Ovary (tissue), 3 donors: ENCODE measurements at regions not wholly inside any gene's neighbourhood (a gene's known extent, or its start where the extent isn't known, plus 50 kb on each side); places are given as distances from the start of the nearest gene placed in this dataset.

Experiments used
- CTCF ChIP-seq, 3 donors: fragments of 450-650 bp in 2 of 3; fragments of 200-600 bp in 1 of 3; IDR thresholded peaks; one replicate each; pipeline versions ENCODE4 v1.5.1 to v1.8.0; 2016 to 2022; ENCODE audit warnings: antibody characterized with exemption in 3 of 3, mild to moderate bottlenecking in 1 of 3
- POLR2A ChIP-seq: fragments of 450-650 bp; IDR thresholded peaks from one replicate; pipeline ENCODE4 v1.6.1; 2017; ENCODE audit warnings: antibody characterized with exemption, mild to moderate bottlenecking, moderate library complexity
- donor health status: DM: no; HTN: no; CAD: no.

DNA sequence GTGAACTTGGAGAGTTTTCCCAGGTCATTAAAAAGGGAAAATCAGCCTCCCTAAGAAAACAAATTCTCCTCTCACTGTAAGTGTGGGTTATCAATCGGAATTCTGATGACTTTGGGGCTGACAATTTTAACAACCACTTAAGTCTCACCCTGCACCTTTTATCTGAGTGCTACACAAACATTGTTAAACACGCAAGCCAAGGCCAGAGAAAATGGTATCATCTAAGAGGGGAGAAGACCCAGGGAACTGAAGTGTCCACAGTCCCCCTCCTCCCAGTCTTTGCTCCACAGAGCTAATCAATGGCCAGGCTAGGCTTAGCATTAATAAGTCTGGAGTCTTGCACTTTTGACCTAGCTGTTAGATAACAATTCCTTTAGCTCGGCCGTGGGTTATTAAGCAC is 51.7 kb upstream of the TBX5 start:
- TF ChIP-seq CTCF (IDR thresholded peaks at IDR 0.05) = no peak
- no peak for TF ChIP-seq POLR2A
